T-cell (primary cell): ENCODE measurements at regions not wholly inside any gene's neighbourhood (a gene's known extent, or its start where the extent isn't known, plus 50 kb on each side); places are given as distances from the start of the nearest gene placed in this dataset.

Experiments used
- ATAC-seq, 4 experiments: fragments of 200-7000 bp in 3 of 4; fragments of 150-1000 bp in 1 of 4; cut with Tn5 transposase; replicated peaks in 1 of 4; 1 replicate in 3 of 4; 2 replicates in 1 of 4; pipeline ENCODE4 v1.10.0; 2021; ENCODE audit warnings: moderate library complexity in 3 of 4, mild to moderate bottlenecking in 2 of 4, moderate number of reproducible peaks in 1 of 4
- CTCF ChIA-PET, 2 donors: fragments of 300-600 bp; sonication (Branson Sonifier 250); formaldehyde crosslinking; loops; one replicate each; lab custom pipeline; 2022; ENCODE audit warnings: antibody characterized with exemption in 2 of 2; lab: Charles Lee
- POLR2A ChIA-PET, 2 donors: fragments of 300-600 bp; sonication (Branson Sonifier 250); formaldehyde crosslinking; loops; one replicate each; lab custom pipeline; 2022; ENCODE audit warnings: antibody characterized with exemption in 2 of 2; lab: Charles Lee
- DNase-seq, 35 experiments: peaks; one replicate each; pipeline versions ENCODE4 v3.0.0 to v3.0.0-alpha.2; 2013 to 2023
- H3K27ac ChIP-seq: one replicate; pipeline ENCODE4 v1.5.1; 2013; ENCODE audit warnings: low read length
- H3K27me3 ChIP-seq, 2 experiments: replicated peaks in 1 of 2; 1 replicate in 1 of 2; 2 replicates in 1 of 2; pipeline versions ENCODE4 v1.6.1 to v1.7.0; 2013; ENCODE audit warnings: low read length in 1 of 2, mixed read lengths in 1 of 2; ENCODE audit not compliant: control insufficient read depth in 2 of 2, insufficient read depth in 2 of 2; ENCODE audit errors: extremely low read depth in 1 of 2
- H3K36me3 ChIP-seq, 2 donors: 1 replicate in 1 of 2; 2 replicates in 1 of 2; pipeline versions ENCODE4 v1.6.1 to v1.7.0; 2013; ENCODE audit warnings: low read length in 1 of 2; ENCODE audit not compliant: control insufficient read depth in 2 of 2, insufficient read depth in 1 of 2; ENCODE audit errors: extremely low read depth in 1 of 2
- H3K4me1 ChIP-seq, 2 experiments: 1 replicate in 1 of 2; 2 replicates in 1 of 2; pipeline versions ENCODE4 v1.6.1 to v1.7.0; 2013; ENCODE audit warnings: low read length in 2 of 2, mixed read lengths in 1 of 2; ENCODE audit not compliant: insufficient read depth in 2 of 2, control insufficient read depth in 1 of 2; ENCODE audit errors: extremely low read depth in 1 of 2
- H3K4me3 ChIP-seq, 2 donors: 1 replicate in 1 of 2; 2 replicates in 1 of 2; pipeline versions ENCODE4 v1.5.1 to v1.7.0; 2013; ENCODE audit warnings: mild to moderate bottlenecking in 2 of 2, low read length in 1 of 2, moderate library complexity in 1 of 2; ENCODE audit not compliant: control insufficient read depth in 1 of 2; ENCODE audit errors: extremely low read depth in 1 of 2
- H3K9me3 ChIP-seq: 2 replicates; pipeline ENCODE4 v1.7.0; 2013
- H3K27ac Mint-ChIP-seq, 2 donors: one replicate each; pipeline ENCODE4 v1.8.0; 2020 to 2021; ENCODE audit warnings: mild to moderate bottlenecking in 2 of 2, mixed read lengths in 2 of 2
- H3K27me3 Mint-ChIP-seq, 2 donors: one replicate each; pipeline ENCODE4 v1.8.0; 2021 to 2022; ENCODE audit warnings: mixed read lengths in 2 of 2
- H3K36me3 Mint-ChIP-seq: one replicate; pipeline ENCODE4 v1.8.0; 2021; ENCODE audit warnings: mixed read lengths
- H3K4me1 Mint-ChIP-seq, 3 donors: one replicate each; pipeline ENCODE4 v1.8.0; 2020 to 2022; ENCODE audit warnings: mixed read lengths in 3 of 3, mild to moderate bottlenecking in 1 of 3
- H3K4me3 Mint-ChIP-seq, 3 donors: one replicate each; pipeline ENCODE4 v1.8.0; 2020 to 2022; ENCODE audit warnings: mild to moderate bottlenecking in 3 of 3, mixed read lengths in 3 of 3, moderate library complexity in 3 of 3
- H3K9me3 Mint-ChIP-seq, 3 donors: one replicate each; pipeline ENCODE4 v1.8.0; 2020 to 2022; ENCODE audit warnings: mixed read lengths in 3 of 3
- WGBS: methylation state at CpG from one replicate; pipeline ENCODE4 v1.1.5; 2013; ENCODE audit warnings: missing lambda C conversion rate; ENCODE audit not compliant: insufficient coverage; 5-methylcytosine and 5-hydroxymethylcytosine counted together

- no peaks in the 10 kb centered on the region for H3K27me3 Mint-ChIP-seq
- CTCF ChIA-PET = no interaction called here
- H3K27ac Mint-ChIP-seq = no peak overlapping the region
- POLR2A ChIA-PET = no interaction called here
- DNase-seq = no peak
- H3K9me3 ChIP-seq = no peaks in the 10 kb centered on the region
- H3K4me1 ChIP-seq = no peaks in the 10 kb centered on the region
- H3K36me3 ChIP-seq = no peaks in the 10 kb centered on the region
- H3K4me1 Mint-ChIP-seq = no peaks in the 10 kb centered on the region
- no peak overlapping the region for H3K4me3 Mint-ChIP-seq
- H3K27ac ChIP-seq = no peak overlapping the region
- 86% methylated on average over 6 of the region's 15 CpGs for WGBS
- ATAC-seq = no peak
- H3K9me3 Mint-ChIP-seq = no peaks in the 10 kb centered on the region
- no peaks in the 10 kb centered on the region for H3K36me3 Mint-ChIP-seq
- H3K4me3 ChIP-seq = no peak overlapping the region
- H3K27me3 ChIP-seq = peaks cover 0 to 4% of the 10 kb centered on the region in 2 experiments
Measured at GRCh38 chr2:7952046-7952745, 729.7 kb upstream of the ID2 start.

- H3K9me3 ChIP-seq = no peaks in the 10 kb centered on the region
- peaks cover 0 to 4% of the 10 kb centered on the region in 2 experiments for H3K27me3 ChIP-seq
- Mint-ChIP-seq H3K9me3 (no peaks in the 10 kb centered on the region), H3K4me1 (no peaks in the 10 kb centered on the region), H3K27ac (no peak overlapping the region), H3K27me3 (no peaks in the 10 kb centered on the region), H3K36me3 (no peaks in the 10 kb centered on the region), H3K4me3 (no peak overlapping the region)
- DNase-seq (no peak), ATAC-seq (no peak)
- no peak overlapping the region for H3K4me3 ChIP-seq
- 90% methylated on average over 6 of the region's 6 CpGs for WGBS
- no peak overlapping the region for H3K27ac ChIP-seq
- ChIA-PET POLR2A (no interaction called here), CTCF (no interaction called here)
- H3K36me3 ChIP-seq = no peaks in the 10 kb centered on the region
- no peaks in the 10 kb centered on the region for H3K4me1 ChIP-seq
Measured at GRCh38 chr2:7953195-7953594, 728.7 kb upstream of the ID2 start.

- ChIA-PET CTCF (interaction anchor here in 1 of 2 donors (0.6 kb wide), 1 partner anchor 12 kb away, joined by 6 read pairs; no protein-coding TSS in a partner anchor), POLR2A (no interaction called here)
- ATAC-seq (no peak), DNase-seq (no peak)
- H3K4me3 Mint-ChIP-seq = no peak overlapping the region
- no peaks in the 10 kb centered on the region for H3K9me3 ChIP-seq
- H3K27me3 ChIP-seq = peaks cover 0 to 4% of the 10 kb centered on the region in 2 experiments
- WGBS = 89% methylated on average over 2 of the region's 4 CpGs
- no peaks in the 10 kb centered on the region for H3K36me3 Mint-ChIP-seq
- no peaks in the 10 kb centered on the region for H3K4me1 Mint-ChIP-seq
- H3K27ac ChIP-seq = no peak overlapping the region
- no peak overlapping the region for H3K27ac Mint-ChIP-seq
- no peaks in the 10 kb centered on the region for H3K27me3 Mint-ChIP-seq
- no peaks in the 10 kb centered on the region for H3K9me3 Mint-ChIP-seq
- H3K4me3 ChIP-seq = no peak overlapping the region
- H3K36me3 ChIP-seq = no peaks in the 10 kb centered on the region
- no peaks in the 10 kb centered on the region for H3K4me1 ChIP-seq
Measured at GRCh38 chr2:7954234-7954633, 727.6 kb upstream of the ID2 start.

GRCh38 chr2:7956126-7956689 is 725.6 kb upstream of the ID2 start:
- Histone ChIP-seq H3K27ac (no peak overlapping the region), H3K9me3 (no peaks in the 10 kb centered on the region), H3K4me3 (no peak overlapping the region), H3K27me3 (peaks cover 0 to 4% of the 10 kb centered on the region in 2 experiments), H3K4me1 (no peaks in the 10 kb centered on the region), H3K36me3 (no peaks in the 10 kb centered on the region)
- DNase-seq (no peak), ATAC-seq (no peak)
- no peak overlapping the region for H3K4me3 Mint-ChIP-seq
- ChIA-PET CTCF (no interaction called here), POLR2A (no interaction called here)
- no peaks in the 10 kb centered on the region for H3K9me3 Mint-ChIP-seq
- H3K27ac Mint-ChIP-seq = no peak overlapping the region
- H3K27me3 Mint-ChIP-seq = no peaks in the 10 kb centered on the region
- no peaks in the 10 kb centered on the region for H3K4me1 Mint-ChIP-seq
- H3K36me3 Mint-ChIP-seq = no peaks in the 10 kb centered on the region
- WGBS = 100% methylated on average over 2 of the region's 6 CpGs

- Mint-ChIP-seq H3K9me3 (no peaks in the 10 kb centered on the region), H3K27ac (no peak overlapping the region), H3K27me3 (no peaks in the 10 kb centered on the region), H3K4me1 (no peaks in the 10 kb centered on the region), H3K4me3 (no peak overlapping the region), H3K36me3 (no peaks in the 10 kb centered on the region)
- ChIA-PET POLR2A (no interaction called here), CTCF (no interaction called here)
- no CpG with 5 or more reads among the region's 2 CpGs for WGBS
- no peak overlapping the region for H3K27ac ChIP-seq
- no peaks in the 10 kb centered on the region for H3K4me1 ChIP-seq
- no peak for ATAC-seq
- no peaks in the 10 kb centered on the region for H3K27me3 ChIP-seq
- no peak for DNase-seq
- no peaks in the 10 kb centered on the region for H3K36me3 ChIP-seq
- no peak overlapping the region for H3K4me3 ChIP-seq
- no peaks in the 10 kb centered on the region for H3K9me3 ChIP-seq
Measured at GRCh38 chr2:7961550-7961949, 720.3 kb upstream of the ID2 start.

GRCh38 chr2:7962161-7962560 is 719.7 kb upstream of the ID2 start:
- H3K4me1 Mint-ChIP-seq = no peaks in the 10 kb centered on the region
- WGBS = 83% methylated on average over 3 of the region's 3 CpGs
- H3K27ac Mint-ChIP-seq = no peak overlapping the region
- H3K36me3 ChIP-seq = no peaks in the 10 kb centered on the region
- no peak overlapping the region for H3K4me3 ChIP-seq
- no peaks in the 10 kb centered on the region for H3K9me3 ChIP-seq
- H3K36me3 Mint-ChIP-seq = no peaks in the 10 kb centered on the region
- no peaks in the 10 kb centered on the region for H3K4me1 ChIP-seq
- no peak for ATAC-seq
- CTCF ChIA-PET = no interaction called here
- DNase-seq = no peak
- H3K27ac ChIP-seq = no peak overlapping the region
- H3K4me3 Mint-ChIP-seq = no peak overlapping the region
- H3K27me3 Mint-ChIP-seq = no peaks in the 10 kb centered on the region
- POLR2A ChIA-PET = no interaction called here
- H3K9me3 Mint-ChIP-seq = no peaks in the 10 kb centered on the region
- H3K27me3 ChIP-seq = no peaks in the 10 kb centered on the region
